GOT3 (cell line): ENCODE measurements at regions not wholly inside any gene's neighbourhood (a gene's known extent, or its start where the extent isn't known, plus 50 kb on each side); places are given as distances from the start of the nearest gene placed in this dataset.
A peak's percentile ranks its signal among the peaks of the same experiment; 100 is the strongest.

ENCODE experiments used
- DNase-seq: peaks from one replicate; lab custom pipeline; 2025; ENCODE audit warnings: mixed read lengths; lab: John Stamatoyannopoulos, UW

DNA sequence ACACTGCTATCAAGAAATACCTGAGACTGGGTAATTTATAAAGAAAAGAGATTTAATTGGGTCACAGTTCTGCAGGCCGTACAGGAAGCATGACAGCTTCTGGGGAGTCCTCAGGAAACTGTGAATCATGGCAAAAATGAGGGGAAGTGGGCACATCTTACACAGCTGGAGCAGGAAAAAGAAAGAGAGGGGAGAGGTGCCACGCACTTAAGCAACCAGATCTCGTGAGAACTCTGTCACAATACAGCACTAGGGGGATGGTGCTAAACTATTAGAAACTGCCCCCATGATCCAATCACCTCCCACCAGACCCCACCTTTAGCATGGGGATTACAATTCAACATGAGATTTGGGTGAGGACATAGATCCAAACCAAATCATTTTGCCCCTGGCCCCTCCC, 105.5 kb upstream of the CPLX2 start:
- DNase-seq: no peak

DNA sequence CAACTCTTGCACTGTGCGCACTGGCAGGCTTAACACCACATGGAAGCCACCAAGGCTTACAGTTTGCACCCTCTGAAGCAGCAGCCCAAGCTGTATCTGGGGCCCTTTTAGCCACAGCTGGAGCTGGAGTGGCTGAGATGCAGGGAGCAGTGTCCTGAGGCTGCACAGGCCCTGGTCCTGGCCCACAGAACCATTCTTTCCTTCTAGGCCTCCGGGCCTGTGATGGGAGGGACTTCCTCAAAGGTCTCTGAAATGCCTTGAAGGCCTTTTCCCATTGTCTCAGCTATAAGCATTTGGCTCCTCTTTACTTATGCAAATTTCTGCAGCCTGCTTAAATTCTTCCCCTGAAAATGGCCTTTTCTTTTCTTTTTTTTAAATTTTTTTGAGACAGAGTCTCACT, 104.4 kb upstream of the CPLX2 start:
- DNase-seq: no peak

DNA sequence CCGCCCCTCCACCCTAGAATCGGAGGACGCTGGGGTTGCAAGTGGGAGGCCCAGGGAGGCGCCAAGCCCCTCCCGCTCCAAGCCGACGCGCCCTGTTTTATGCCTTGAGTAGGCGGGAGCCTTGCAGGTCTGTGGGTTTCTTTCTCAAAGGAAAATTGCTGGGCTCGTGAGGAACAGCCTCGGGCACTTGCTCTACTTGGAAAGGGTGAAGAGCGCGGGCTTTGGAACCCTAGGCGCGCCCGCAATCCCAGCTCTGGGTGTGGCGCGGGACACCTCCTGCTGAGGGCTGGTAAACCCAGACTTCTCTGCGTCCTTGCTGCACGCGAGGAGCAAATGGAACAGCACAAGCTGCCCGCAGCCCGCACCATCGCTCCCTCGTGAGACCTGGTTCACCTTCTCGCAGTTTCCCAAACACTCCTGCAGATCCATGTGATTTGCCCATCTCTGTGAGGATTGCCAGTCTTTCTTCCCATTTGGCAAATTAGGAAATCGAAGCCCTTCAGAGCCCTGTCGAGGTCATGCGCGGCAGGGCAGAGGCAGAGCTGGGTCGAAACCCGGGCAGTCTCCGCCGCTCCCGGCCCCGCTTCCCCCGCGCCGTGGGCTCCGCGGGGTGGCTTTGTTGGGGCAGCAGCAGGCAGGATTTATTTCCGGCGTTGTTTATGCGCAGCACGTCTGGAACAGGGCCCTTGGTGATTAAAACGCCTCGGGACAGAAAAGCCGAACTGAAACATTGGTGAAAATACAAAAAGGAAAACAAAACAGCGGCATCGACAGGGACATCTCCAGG, 98.4 kb upstream of the CPLX2 start:
- DNase-seq: no peak

DNA sequence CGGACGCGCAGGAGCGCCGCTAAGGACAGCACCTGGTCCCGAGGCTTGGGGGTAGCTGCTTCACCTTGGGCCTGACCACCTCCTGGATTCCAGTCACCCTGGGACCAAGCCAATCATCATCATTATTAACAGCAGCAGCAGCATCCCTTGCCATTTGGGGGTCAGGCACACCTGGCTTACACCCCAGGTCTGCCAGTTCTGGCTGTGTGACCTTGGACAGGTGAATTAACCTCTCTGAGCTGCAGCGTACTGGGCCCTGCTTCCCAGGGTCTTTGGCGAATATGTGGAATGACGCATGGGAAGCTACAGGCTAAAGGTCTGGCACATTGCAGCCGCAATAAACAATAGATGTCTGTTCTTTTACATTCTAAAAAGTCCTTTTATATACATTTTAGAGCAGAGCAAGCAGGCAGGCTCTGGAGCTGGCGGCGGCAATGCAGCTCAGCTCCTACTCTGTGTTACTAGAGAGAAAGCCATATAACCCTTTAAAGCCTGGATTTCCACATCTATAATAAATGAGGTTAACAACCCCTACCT, 97.8 kb upstream of the CPLX2 start:
- DNase-seq: no peak

DNA sequence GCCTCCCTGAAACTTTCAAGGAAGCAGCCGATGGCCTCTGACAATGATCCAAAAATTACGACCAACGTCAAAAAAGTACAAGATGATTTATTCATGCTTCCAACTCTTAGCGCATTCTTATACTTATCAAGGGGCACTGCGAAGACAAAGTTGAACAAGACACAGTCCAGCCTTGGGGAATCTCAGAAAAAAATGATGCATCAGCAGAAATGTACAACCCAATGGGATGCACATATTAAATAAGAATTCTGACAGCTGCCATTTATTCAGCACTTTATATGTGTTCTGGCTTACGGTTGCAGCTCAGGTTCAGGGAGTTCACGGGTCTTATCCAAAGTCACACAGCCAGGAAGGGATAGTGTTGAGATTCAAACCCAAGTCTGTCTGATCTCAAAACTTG, 96.0 kb upstream of the CPLX2 start:
- no peak for DNase-seq

DNA sequence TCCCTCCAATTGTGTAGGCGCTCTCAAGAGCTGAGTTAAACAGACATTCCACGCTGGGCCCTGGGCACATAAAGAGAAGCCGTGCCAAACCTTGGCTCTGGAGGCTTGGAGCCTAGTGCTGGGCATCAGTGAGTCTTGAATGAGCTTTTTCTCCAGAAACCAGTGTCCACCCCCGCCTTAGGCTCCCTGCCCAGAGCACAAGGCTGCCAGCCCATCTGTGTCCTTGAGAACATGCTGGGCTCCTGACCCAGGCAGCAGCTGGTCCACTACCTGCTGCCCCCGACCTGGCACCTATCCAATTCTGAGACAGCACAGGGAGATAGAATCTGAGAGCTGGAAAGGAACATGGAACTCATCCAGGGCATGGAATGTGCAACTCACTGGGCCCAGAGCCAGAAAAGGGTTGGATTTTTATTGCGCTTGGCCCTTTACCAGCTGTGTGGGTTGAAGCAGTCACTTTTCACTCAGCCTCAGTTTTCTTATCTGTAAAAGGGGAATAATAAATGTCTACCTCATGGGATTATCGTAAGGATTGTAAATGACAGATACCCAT, 92.4 kb upstream of the CPLX2 start:
- DNase-seq: no peak

DNA sequence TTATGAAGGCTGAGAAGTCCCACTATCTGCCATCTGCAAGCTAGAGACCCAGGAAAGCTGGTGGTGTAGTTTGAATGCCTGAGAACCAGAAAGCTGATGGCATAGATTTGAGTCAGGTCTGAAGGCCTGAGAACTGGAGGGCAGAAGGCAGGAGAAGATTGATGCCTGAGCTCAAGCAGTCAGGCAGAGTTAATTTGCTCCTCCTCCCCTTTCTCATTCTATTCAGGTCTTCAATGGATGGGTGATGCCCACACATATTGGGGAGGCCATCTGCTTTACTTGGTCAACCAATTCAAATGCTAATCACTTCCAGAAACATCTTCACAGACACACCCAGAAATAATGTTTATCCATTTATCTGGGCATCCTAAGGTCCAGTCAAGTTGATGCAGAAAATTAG, 87.6 kb upstream of the CPLX2 start:
- no peak for DNase-seq

DNA sequence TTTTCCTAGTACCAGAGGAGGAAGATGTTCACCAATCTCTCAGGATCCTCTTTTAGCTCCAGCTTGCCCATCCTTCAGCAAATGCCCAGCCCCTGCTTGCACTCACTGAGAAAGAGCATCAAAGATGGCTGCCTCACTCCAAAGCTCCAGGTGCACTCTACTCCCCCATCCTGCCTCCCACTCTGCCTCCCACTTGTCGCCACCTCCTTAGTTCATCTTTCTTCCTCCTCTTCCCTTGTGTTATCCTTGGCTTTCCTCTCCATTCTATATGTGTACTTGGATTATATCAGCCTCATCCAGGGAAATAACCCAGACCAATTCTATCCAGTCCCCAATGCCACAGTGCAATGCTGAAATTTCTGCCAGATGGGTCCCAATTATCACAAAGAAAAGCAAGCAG, 87.1 kb upstream of the CPLX2 start:
- no peak for DNase-seq

DNA sequence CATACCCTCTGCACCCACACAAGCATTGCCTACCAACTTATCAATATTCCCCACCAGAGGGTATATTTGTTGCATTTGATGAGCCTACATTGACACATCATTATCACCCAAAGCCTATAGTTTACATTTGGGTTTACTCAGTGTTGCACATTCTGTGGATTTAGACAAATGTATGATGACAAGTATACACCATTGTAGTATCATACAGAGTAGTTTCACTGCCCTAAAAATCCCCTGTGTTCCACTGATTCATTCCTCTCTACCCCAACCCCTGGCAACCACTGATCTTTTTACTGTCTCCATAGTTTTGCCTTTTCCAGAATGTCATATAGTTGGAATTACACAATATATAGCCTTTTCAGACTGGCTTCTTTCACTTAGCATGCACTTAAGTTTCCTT, 85.7 kb upstream of the CPLX2 start:
- DNase-seq: no peak

DNA sequence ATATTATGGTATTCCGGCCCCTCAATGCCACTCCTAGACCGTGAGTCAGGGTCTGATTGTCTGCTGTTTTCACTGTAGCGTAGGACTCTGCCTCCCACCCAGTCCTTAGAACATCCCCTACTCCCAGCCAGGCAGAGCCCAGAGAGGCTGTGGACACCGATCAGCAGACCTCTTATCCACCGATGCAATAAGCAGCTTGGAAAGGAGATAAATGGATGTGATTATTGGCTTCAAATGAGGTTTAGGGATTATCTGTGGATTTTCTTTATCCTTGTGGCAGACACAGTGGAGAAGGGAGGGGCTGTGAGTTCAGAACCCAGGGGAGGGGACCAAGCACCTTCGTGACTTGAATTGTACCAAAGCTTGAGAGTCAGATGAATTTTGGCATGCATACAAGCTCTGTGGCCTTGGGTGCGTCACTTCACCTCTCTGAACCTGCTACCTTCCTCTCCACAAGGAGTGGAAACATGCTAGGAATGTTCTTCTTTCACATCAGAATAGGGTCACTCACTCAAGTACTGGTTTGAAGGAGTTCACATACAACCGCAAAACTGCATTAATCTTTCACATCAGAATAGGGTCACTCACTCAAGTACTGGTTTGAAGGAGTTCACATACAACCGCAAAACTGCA, 83.1 kb upstream of the CPLX2 start:
- DNase-seq: no peak

DNA sequence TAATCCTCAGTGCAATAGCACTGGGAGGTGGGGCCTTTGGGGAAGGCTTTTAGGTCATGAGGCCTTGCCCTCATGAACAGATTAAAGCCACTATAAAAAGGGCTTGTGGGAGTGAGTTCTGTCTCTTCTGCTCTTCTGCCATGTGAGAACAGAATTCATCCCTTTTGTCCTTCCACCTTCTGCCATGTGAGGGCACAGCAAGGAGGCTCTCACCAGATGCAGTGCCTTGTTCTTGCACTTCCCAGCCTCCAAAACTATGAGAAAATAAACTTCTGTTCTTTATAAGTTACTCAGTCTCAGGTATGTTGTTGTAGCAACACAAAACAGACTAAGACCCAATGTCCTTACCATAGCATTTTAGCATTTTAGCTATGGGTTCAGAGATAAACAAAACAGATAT, 81.7 kb upstream of the CPLX2 start:
- DNase-seq: no peak

DNA sequence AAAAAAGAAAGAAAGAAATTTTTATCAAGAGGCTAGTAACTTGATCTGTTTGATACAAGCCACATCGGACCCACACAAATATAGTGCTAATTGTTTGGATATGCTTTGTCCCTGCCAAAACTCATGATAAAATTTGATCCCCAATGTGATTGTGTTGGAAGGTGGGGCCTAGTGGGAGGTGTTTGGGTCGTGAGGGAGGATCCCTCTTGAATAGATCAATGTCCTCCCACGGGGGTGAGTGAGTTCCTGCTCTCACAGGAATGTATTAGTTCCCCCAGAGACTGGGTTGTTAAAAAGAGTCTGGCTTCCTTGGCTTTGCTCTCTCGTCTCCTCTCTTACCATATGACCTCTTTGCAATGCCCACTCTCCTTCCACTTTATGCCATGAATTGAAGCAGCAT, 80.6 kb upstream of the CPLX2 start:
- no peak for DNase-seq

DNA sequence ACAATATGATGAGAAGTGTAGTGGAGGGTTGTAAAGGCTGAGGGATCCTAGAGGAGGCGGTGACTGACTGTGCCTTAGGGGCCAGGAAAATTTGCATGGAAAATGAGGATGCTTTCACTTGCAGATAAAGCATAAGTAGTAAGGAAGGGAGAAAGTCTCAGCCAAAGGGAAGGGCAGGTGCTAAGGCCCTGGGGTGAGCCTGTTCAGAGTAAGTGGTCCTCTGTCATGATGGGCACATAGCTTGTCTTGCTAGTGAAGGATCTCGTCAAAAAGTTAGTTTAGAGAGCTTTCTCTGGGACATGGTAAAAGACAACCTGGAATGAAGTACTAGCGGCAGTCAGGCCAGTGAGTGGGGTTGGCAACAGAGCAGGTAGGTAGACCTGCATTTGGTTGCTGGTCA, 75.4 kb upstream of the CPLX2 start:
- DNase-seq: no peak

DNA sequence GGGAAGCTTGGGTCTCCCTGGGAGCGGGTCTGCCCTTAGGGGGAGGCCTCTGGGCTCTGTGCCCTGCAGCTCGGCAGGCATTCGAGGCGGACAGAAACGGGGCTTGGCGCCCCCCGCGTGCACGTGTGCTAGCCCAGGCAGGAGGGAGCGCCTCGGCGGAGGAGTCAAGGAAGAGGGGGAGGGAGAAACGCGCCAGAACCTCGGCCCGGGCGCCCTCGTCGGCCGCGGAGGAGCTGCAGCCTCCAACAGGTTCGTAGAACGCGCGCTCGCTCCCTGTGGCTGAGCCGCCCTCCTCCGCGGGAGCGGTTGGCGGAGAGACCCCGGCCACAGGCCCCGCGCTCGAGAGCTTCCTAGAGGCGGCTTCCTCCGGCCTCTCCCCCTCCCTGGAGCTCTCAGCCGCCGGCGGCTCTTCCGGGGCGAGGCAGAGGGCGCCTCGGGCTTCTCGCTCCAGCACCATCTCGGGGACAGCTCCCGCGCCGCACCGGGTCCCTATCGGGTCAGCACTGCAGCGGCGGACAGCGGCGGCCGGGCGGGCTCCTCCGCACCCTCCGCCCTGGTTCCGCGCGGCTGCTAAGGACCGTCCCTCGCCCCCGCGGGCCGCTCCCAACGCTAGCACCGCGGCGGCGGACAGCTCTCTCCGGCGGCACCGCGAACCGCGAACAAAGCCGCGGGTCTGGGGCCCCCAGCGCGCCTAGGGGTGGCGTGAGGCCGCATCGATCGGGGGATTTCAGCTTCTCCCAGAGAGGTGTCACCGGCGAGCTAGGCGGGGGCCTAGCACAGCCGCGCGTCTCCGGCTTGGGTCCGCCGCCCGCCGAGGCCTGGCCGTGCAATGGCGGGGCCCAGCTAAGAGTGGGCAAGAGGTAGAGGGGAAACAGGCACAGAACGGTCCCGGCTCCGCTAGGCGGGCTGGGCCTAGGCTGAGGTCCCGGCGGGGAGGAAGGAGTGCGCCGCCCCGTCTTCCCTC, 74.6 kb upstream of the CPLX2 start:
- DNase-seq: peak; percentile 74

DNA sequence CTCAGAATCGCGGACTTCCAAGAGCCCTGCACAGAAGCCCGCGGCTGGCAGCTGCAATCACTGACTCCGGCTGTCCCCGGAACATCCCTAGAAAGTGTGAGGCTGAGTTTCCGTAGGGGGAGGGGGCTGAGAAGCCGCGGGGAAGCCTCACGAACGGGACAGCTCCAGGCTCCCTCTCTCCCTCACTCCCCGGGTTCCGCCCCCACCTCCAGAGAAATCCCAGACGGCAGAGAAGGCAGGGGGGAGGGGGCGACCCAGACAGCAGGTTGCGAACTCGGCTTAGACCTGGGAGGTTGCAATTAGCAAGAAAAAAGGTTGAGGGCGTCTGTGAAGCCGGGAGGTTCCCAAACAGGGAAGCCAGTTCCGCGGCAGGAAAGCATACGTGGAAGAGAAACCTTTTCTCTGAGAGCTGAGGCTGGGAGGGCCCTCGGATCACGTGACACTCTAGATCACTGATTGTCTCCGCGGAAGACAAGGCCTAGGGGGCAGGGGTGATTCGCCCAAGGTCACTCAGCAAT, 73.8 kb upstream of the CPLX2 start:
- no peak for DNase-seq

DNA sequence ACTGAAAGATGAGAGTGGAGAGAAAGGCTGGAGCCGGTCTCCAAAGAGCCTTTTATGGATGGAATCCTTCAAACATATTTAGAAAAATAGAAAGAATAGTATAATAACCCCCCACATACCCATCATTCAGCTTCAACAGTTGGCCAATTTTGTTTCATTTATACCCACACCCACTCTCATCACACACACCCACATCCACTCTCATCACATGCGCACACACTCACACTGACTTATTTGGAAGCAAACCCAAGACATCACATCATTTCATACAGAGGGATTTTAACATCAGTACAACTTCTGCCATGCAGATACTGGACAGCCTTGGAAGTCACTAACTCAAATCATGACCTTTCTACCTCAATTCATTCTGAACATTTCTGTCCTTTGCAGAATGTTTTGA, 72.8 kb upstream of the CPLX2 start:
- DNase-seq: no peak

DNA sequence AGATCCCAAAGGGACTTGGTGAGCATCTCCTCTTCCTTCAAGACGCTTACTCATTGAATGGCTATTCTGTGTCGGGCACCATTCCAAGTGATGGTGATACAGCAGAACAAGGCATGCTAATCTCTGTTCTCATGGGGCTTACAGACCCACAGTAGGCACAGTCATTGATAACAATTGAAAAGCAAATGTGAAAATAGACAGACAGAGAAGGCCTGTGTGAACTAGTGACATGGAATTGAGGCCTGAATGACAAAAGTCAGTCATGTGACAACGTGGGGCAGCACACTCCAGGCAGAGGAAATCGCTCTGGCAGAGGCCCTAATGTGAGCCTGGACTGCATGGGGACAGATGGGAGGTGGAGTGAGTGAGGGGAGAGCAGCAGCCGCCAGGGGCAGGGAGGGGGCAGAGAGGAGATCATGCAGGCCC, 70.7 kb upstream of the CPLX2 start:
- no peak for DNase-seq

DNA sequence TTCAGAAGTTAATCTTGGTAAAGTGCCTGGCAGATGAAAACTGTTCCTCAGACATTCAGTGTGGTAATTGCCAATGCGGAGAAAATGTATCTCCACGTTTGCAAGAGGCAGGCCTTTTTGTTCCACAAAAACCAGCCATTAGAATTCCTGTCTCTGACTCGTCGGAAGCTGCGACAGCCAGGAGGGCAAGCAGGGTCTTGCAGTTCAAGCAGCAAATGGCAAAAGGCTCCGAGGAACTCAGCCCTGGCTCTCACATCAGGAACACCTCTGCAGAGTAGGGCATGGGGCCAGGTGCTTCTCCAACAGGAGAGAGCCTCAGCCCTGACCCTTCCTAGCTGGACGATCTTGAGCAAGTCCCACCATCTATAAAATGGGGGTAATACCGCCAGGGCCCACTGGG, 69.0 kb upstream of the CPLX2 start:
- no peak for DNase-seq

DNA sequence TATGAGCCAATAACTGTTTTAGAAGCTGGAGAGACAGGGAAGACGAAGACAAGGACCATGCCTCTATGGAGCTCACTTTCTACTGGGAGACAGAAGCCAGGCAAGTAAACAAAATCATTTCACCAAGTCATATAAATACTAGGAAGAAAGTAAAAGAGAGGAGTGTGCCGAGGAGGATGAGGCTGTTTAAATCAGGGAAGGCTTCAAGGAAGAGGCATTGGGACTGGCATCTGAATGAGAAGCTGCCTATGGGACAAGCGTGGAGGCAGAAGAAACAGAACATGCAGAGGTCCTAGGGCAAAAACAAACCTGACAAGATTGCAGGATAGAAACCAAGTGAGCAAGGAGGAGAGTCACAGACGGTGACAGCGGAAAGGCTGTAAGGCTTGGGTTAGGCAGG, 68.1 kb upstream of the CPLX2 start:
- no peak for DNase-seq

DNA sequence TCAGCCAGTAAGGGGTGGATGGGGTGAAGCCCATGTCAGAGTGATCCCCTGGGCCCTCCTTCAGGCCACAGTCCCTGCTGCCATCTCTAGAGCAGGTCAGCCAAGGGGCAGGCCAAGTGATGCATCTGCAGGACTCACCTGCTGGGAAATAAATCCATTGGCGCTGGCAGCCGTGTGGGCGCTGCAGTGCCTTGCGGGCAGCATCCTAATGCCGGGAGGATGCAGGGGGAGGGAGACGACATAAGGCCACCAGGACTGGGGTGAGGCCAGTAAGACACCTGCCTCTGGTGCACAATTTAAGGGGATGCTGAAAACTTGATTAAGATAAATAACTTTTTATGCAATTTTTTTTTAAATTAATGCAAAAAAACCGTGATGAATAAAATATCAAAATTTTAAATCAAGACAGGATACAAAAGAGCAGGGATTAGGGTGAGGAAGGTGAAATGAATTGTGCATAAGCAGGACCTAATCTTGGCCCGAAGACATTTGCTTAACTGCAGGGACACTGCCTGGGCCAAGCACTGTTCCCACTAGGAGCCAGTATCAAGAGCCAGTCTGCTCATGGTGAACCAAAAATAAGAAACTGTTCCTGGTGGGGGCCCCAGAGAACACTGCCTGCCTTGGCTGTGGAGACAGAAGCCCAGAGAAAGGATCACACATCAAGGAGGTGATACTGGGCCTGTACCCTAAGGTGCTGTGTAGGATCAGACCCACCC, 67.5 kb upstream of the CPLX2 start:
- no peak for DNase-seq
